SK-N-SH (cell line): ENCODE measurements at regions not wholly inside any gene's neighbourhood (a gene's known extent, or its start where the extent isn't known, plus 50 kb on each side); places are given as distances from the start of the nearest gene placed in this dataset.

Experiments
- CTCF ChIA-PET: fragments of 300-600, 350-600 bp; formaldehyde crosslinking; extraction: SDS; loops from one replicate; lab custom pipeline; 2021; lab: Yijun Ruan, JAX
- POLR2A ChIA-PET: fragments of 350-600 bp; sonication (Branson Sonifier 250); formaldehyde crosslinking; extraction: SDS; loops from one replicate; lab custom pipeline; 2020; ENCODE audit warnings: antibody characterized with exemption, inconsistent platforms; lab: Yijun Ruan, JAX
- DNase-seq: peaks from one replicate; pipeline ENCODE4 v3.0.0; 2012
- H2AFZ ChIP-seq: fragments of 200-600 bp; sonication (generic); 2 replicates; pipeline ENCODE4 v1.8.1; 2016; ENCODE audit warnings: antibody characterized with exemption, mild to moderate bottlenecking, low read depth
- H3F3A ChIP-seq: fragments of 200-600 bp; sonication (generic); replicated peaks from 2 replicates; pipeline ENCODE3; 2016; ENCODE audit warnings: antibody characterized with exemption, mild to moderate bottlenecking; ENCODE audit not compliant: insufficient read depth
- H3K27ac ChIP-seq, 2 experiments: fragments of 200-500 bp in 1 of 2; fragments of 200-600 bp in 1 of 2; sonication (Bioruptor generic) in 1 of 2; sonication (generic), shearing (Covaris generic) in 1 of 2; 2 replicates each; pipeline versions ENCODE4 v1.5.1 to v1.6.1; 2014 to 2016; ENCODE audit warnings: low read depth in 2 of 2, inconsistent platforms in 1 of 2, low read length in 1 of 2, mild to moderate bottlenecking in 1 of 2, mixed read lengths in 1 of 2
- H3K27me3 ChIP-seq: fragments of 200-600 bp; sonication (generic), shearing (Covaris generic); 2 replicates; pipeline ENCODE4 v1.6.1; 2016; ENCODE audit warnings: mixed run types; ENCODE audit not compliant: insufficient read depth
- H3K36me3 ChIP-seq, 2 experiments: fragments of 200-500 bp in 1 of 2; fragments of 200-600 bp in 1 of 2; sonication (Bioruptor generic) in 1 of 2; sonication (generic) in 1 of 2; replicated peaks in 1 of 2; 2 replicates each; pipeline versions ENCODE3 to v1.5.1; 2014 to 2016; ENCODE audit warnings: low read length in 1 of 2, mild to moderate bottlenecking in 1 of 2; ENCODE audit not compliant: insufficient read depth in 2 of 2, control insufficient read depth in 1 of 2
- H3K4me1 ChIP-seq, 2 experiments: fragments of 200-500 bp in 1 of 2; fragments of 200-600 bp in 1 of 2; sonication (Bioruptor generic) in 1 of 2; sonication (generic), shearing (Covaris generic) in 1 of 2; 2 replicates each; pipeline versions ENCODE4 v1.5.1 to v1.6.1; 2014 to 2016; ENCODE audit warnings: low read depth in 1 of 2, low read length in 1 of 2, mixed run types in 1 of 2; ENCODE audit not compliant: insufficient read depth in 2 of 2, control insufficient read depth in 1 of 2
- H3K4me2 ChIP-seq: fragments of 200-600 bp; sonication (generic), shearing (Covaris generic); 2 replicates; pipeline ENCODE4 v1.6.1; 2017; ENCODE audit warnings: mixed run types
- H3K4me3 ChIP-seq, 2 experiments: fragments of 200-500 bp in 1 of 2; fragments of 200-600 bp in 1 of 2; sonication (Bioruptor generic) in 1 of 2; sonication (generic), shearing (Covaris generic) in 1 of 2; 2 replicates each; pipeline versions ENCODE4 v1.5.1 to v1.8.1; 2014 to 2016; ENCODE audit warnings: low read depth in 2 of 2, inconsistent platforms in 1 of 2, low read length in 1 of 2, mild to moderate bottlenecking in 1 of 2, mixed read lengths in 1 of 2, moderate library complexity in 1 of 2
- H3K79me2 ChIP-seq: fragments of 200-600 bp; sonication (generic); 2 replicates; pipeline ENCODE4 v1.8.1; 2017; ENCODE audit warnings: mild to moderate bottlenecking; ENCODE audit not compliant: insufficient read depth
- H3K9ac ChIP-seq: fragments of 200-600 bp; sonication (generic); 2 replicates; pipeline ENCODE4 v1.6.1; 2017; ENCODE audit warnings: mixed run types
- H3K9me2 ChIP-seq: fragments of 200-600 bp; sonication (generic); 2 replicates; pipeline ENCODE4 v1.6.1; 2017; ENCODE audit warnings: mixed run types
- H3K9me3 ChIP-seq: fragments of 200-600 bp; sonication (generic); 2 replicates; pipeline ENCODE4 v1.6.1; 2017; ENCODE audit warnings: mixed run types, mild to moderate bottlenecking, moderate library complexity
- H4K20me1 ChIP-seq: fragments of 200-600 bp; sonication (generic); 2 replicates; pipeline ENCODE4 v1.6.1; 2017; ENCODE audit warnings: mild to moderate bottlenecking, mixed run types; ENCODE audit not compliant: insufficient read depth
- CHD2 ChIP-seq: fragments of 150-350 bp; IDR thresholded peaks from 2 replicates; pipeline ENCODE4 v1.6.1; 2018; ENCODE audit warnings: low read length; ENCODE audit not compliant: partially characterized antibody
- ELF1 ChIP-seq: IDR thresholded peaks from 2 replicates; pipeline ENCODE4 v1.4.0; 2012
- EP300 ChIP-seq, 2 experiments: IDR thresholded peaks; 2 replicates each; pipeline versions ENCODE4 v1.4.0 to v1.6.1; 2012; ENCODE audit warnings: borderline replicate concordance in 1 of 2, low read depth in 1 of 2, low read length in 1 of 2
- EZH2phosphoT487 ChIP-seq: fragments of 200-600 bp; sonication (generic); IDR thresholded peaks from 2 replicates; pipeline ENCODE4 v1.6.1; 2017; ENCODE audit warnings: low read depth, mixed run types, mild to moderate bottlenecking, antibody characterized with exemption, moderate library complexity, borderline replicate concordance
- MXI1 ChIP-seq: IDR thresholded peaks from 2 replicates; pipeline ENCODE4 v1.6.1; 2012; ENCODE audit warnings: mild to moderate bottlenecking, low read depth, low read length, improper control_type of control experiment
- NRF1 ChIP-seq: IDR thresholded peaks from 2 replicates; pipeline ENCODE4 v1.6.1; 2012; ENCODE audit warnings: low read depth, mild to moderate bottlenecking, low read length
- POLR2AphosphoS5 ChIP-seq: IDR thresholded peaks from 2 replicates; pipeline ENCODE4 v1.6.1; 2012; ENCODE audit warnings: low read depth, low read length
- REST ChIP-seq: IDR thresholded peaks from 2 replicates; pipeline ENCODE4 v1.6.1; 2012; ENCODE audit warnings: mild to moderate bottlenecking, low read depth, low read length, moderate library complexity
- RFX5 ChIP-seq: IDR thresholded peaks from 2 replicates; pipeline ENCODE4 v1.6.1; 2012; ENCODE audit warnings: mild to moderate bottlenecking, improper control_type of control experiment, low read length
- TCF12 ChIP-seq: IDR thresholded peaks from 2 replicates; pipeline ENCODE4 v1.4.0; 2012
- WGBS: methylation state at CpG from one replicate; pipeline ENCODE4 v1.1.6; 2017; ENCODE audit warnings: low lambda C conversion rate; 5-methylcytosine and 5-hydroxymethylcytosine counted together
- TF ChIP-seq, protein P1 (sequence below): fragments of 150-350 bp; IDR thresholded peaks from 2 replicates; pipeline ENCODE4 v1.6.1; 2017; ENCODE audit warnings: antibody characterized with exemption, low read length, low read depth, borderline replicate concordance

DNA sequence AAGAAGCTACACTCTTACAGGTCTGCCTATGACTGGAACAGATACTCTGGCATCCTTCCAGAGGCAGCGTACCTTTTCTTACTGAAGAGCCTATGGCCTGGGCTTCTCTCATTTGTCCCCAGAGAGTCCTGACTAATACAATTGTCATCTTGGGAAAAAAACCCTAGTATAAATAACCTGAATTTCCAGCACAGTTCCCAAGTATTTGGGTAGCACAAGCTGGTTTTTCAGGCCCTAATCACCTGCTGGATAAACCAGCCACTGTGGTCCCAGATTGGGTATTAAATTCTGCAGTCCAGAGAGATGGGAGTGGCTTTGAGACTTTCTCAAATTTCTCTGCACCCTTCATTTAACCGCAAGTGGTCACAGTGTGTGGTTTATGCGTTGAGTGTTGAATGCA lies 186.8 kb upstream of the NEBL start:
- Histone ChIP-seq H3K27me3 (no peaks in the 10 kb centered on the region), H3F3A (no peaks in the 10 kb centered on the region), H3K9me3 (no peaks in the 10 kb centered on the region), H3K9me2 (no peaks in the 10 kb centered on the region), H3K9ac (no peak overlapping the region), H3K4me2 (no peak overlapping the region), H3K4me1 (no peaks in the 10 kb centered on the region; a peak in 1 of 4 replicates), H3K27ac (no peak overlapping the region), H4K20me1 (no peaks in the 10 kb centered on the region), H3K4me3 (no peak overlapping the region), H3K36me3 (no peaks in the 10 kb centered on the region), H3K79me2 (no peaks in the 10 kb centered on the region), H2AFZ (no peak overlapping the region)
- no peak for TF ChIP-seq POLR2AphosphoS5
- no peak for TF ChIP-seq EP300 (IDR thresholded peaks at IDR 0.05; ENCODE audit: borderline replicate concordance in 1 of 2, low read depth in 1 of 2, low read length in 1 of 2)
- TF ChIP-seq, protein P1, sequence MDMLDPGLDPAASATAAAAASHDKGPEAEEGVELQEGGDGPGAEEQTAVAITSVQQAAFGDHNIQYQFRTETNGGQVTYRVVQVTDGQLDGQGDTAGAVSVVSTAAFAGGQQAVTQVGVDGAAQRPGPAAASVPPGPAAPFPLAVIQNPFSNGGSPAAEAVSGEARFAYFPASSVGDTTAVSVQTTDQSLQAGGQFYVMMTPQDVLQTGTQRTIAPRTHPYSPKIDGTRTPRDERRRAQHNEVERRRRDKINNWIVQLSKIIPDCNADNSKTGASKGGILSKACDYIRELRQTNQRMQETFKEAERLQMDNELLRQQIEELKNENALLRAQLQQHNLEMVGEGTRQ, result no peak
- TF ChIP-seq NRF1, result no peak
- no peak for TF ChIP-seq EZH2phosphoT487
- TF ChIP-seq MXI1, result no peak
- ChIA-PET CTCF (interaction anchor here (1.1 to 3.1 kb wide), 4 partner anchors 10 to 186 kb away, joined by 3 to 14 read pairs (median 3); no protein-coding TSS in a partner anchor), POLR2A (no interaction called here)
- DNase-seq, result no peak
- WGBS, result 72% methylated on average over 3 of the region's 3 CpGs

- Histone ChIP-seq H3K27ac (no peak overlapping the region), H3K4me2 (no peak overlapping the region), H3K9me3 (no peaks in the 10 kb centered on the region), H3F3A (no peaks in the 10 kb centered on the region), H3K4me1 (no peaks in the 10 kb centered on the region; a peak in 1 of 4 replicates), H3K27me3 (no peaks in the 10 kb centered on the region), H3K9ac (no peak overlapping the region), H2AFZ (no peak overlapping the region), H3K4me3 (no peak overlapping the region), H4K20me1 (no peaks in the 10 kb centered on the region), H3K9me2 (no peaks in the 10 kb centered on the region), H3K79me2 (no peaks in the 10 kb centered on the region), H3K36me3 (no peaks in the 10 kb centered on the region)
- CTCF ChIA-PET, result no interaction called here
- DNase-seq, result no peak
- POLR2A ChIA-PET, result no interaction called here
- TF ChIP-seq ELF1, result no peak
- no peak for TF ChIP-seq CHD2
- TF ChIP-seq RFX5, result no peak
- TF ChIP-seq REST, result no peak
- no peak for TF ChIP-seq TCF12
- TF ChIP-seq, protein P1, result no peak
Measured at GRCh38 chr10:21082206-21082605, 185.1 kb upstream of the NEBL start.
